HepG2 (cell line): ENCODE measurements at regions not wholly inside any gene's neighbourhood (a gene's known extent, or its start where the extent isn't known, plus 50 kb on each side); places are given as distances from the start of the nearest gene placed in this dataset.

ENCODE experiments used
- ATAC-seq: fragments of 200-7000 bp; cut with Tn5 transposase; 3 replicates; pipeline ENCODE4 v1.9.1; 2020; ENCODE audit warnings: mild to moderate bottlenecking, moderate library complexity
- BruUV-seq: library from RNA; stranded (reverse); fragments of 400-500 nt; replicated peaks from 2 replicates; lab custom pipeline; 2021; lab: Mats Ljungman, UMichigan
- CTCF ChIA-PET: fragments of 300-600 bp; formaldehyde crosslinking; extraction: SDS; loops from one replicate; lab custom pipeline; 2021; ENCODE audit warnings: low total read pairs, inconsistent platforms, low intra/inter-chr PET ratio; lab: Yijun Ruan, JAX
- POLR2A ChIA-PET: fragments of 350-600 bp; sonication (Branson Sonifier 250); formaldehyde crosslinking; loops from one replicate; lab custom pipeline; 2020; ENCODE audit warnings: antibody characterized with exemption, inconsistent platforms; lab: Yijun Ruan, JAX
- DNase-seq: peaks from one replicate; pipeline ENCODE4 v3.0.0-alpha.2; 2015; ENCODE audit warnings: low spot score
- FAIRE-seq: peaks from 3 replicates; lab custom pipeline; 2011; peaks lifted over from hg19 to GRCh38; lab: Jason Lieb, UNC
- H2AFZ ChIP-seq: one replicate; pipeline ENCODE4 v1.6.1; 2011; ENCODE audit warnings: low read length, inconsistent platforms
- H3K27ac ChIP-seq: fragments of 300-600 bp; 3 replicates; pipeline ENCODE4 v1.8.0; 2011; ENCODE audit warnings: mixed run types, mild to moderate bottlenecking, mixed read lengths, low read length, inconsistent platforms; ENCODE audit not compliant: insufficient read depth; ENCODE audit errors: extremely low read length
- H3K27me3 ChIP-seq, 2 experiments: fragments of 200-600 bp in 1 of 2; 2 replicates in 1 of 2; 3 replicates in 1 of 2; pipeline versions ENCODE4 v1.6.0 to v1.8.0; 2011; ENCODE audit warnings: low read length in 2 of 2, mild to moderate bottlenecking in 2 of 2, moderate library complexity in 2 of 2, inconsistent platforms in 1 of 2; ENCODE audit not compliant: insufficient read depth in 2 of 2, control insufficient read depth in 1 of 2
- H3K36me3 ChIP-seq, 2 experiments: fragments of 200-600 bp in 1 of 2; replicated peaks in 1 of 2; 2 replicates in 1 of 2; 3 replicates in 1 of 2; pipeline versions ENCODE4 v1.5.1 to v1.8.0; 2011; ENCODE audit warnings: low read length in 2 of 2, inconsistent platforms in 1 of 2; ENCODE audit not compliant: insufficient read depth in 2 of 2, control insufficient read depth in 1 of 2
- H3K4me1 ChIP-seq: 2 replicates; pipeline ENCODE4 v1.5.1; 2012; ENCODE audit warnings: low read length, inconsistent platforms; ENCODE audit not compliant: insufficient read depth
- H3K4me2 ChIP-seq: 2 replicates; pipeline ENCODE4 v1.6.0; 2011; ENCODE audit warnings: low read depth, low read length, inconsistent platforms
- H3K4me3 ChIP-seq, 3 experiments: fragments of 200-600 bp in 1 of 3; sonication (generic), shearing (Covaris generic) in 1 of 3; replicated peaks in 1 of 3; 2 replicates each; pipeline ENCODE4 v1.5.1; 2011 to 2016; ENCODE audit warnings: low read length in 3 of 3, inconsistent platforms in 2 of 3, low read depth in 2 of 3, mild to moderate bottlenecking in 2 of 3, control low read depth in 1 of 3, mixed read lengths in 1 of 3; ENCODE audit not compliant: insufficient read depth in 1 of 3
- H3K79me2 ChIP-seq: one replicate; pipeline ENCODE4 v1.6.1; 2011; ENCODE audit warnings: low read length, inconsistent platforms; ENCODE audit not compliant: insufficient read depth
- H3K9ac ChIP-seq: 2 replicates; pipeline ENCODE4 v1.6.0; 2011; ENCODE audit warnings: mild to moderate bottlenecking, low read depth, low read length, inconsistent platforms; ENCODE audit not compliant: insufficient read depth
- H3K9me3 ChIP-seq: 2 replicates; pipeline ENCODE4 v1.5.1; 2012; ENCODE audit warnings: mild to moderate bottlenecking, low read length
- H4K20me1 ChIP-seq: 2 replicates; pipeline ENCODE4 v1.6.0; 2011; ENCODE audit warnings: inconsistent platforms, mild to moderate bottlenecking, low read length, moderate library complexity; ENCODE audit not compliant: insufficient read depth
- HOXA7 ChIP-seq: sonication (generic); formaldehyde crosslinking; IDR thresholded peaks from 2 replicates; pipeline ENCODE4 v1.8.1; 2022; ENCODE audit warnings: mild to moderate bottlenecking, missing genetic modification reagents, moderate library complexity
- TEF ChIP-seq: sonication (generic); formaldehyde crosslinking; IDR thresholded peaks from 2 replicates; pipeline ENCODE4 v1.5.0; 2020; ENCODE audit warnings: missing genetic modification reagents
- YEATS4 ChIP-seq: sonication (generic); formaldehyde crosslinking; IDR thresholded peaks from 2 replicates; pipeline ENCODE4 v1.4.0; 2020; ENCODE audit warnings: missing genetic modification reagents, borderline replicate concordance
- ZNF225 ChIP-seq: sonication (generic); formaldehyde crosslinking; IDR thresholded peaks from 2 replicates; pipeline ENCODE4 v1.4.0; 2020; ENCODE audit warnings: mild to moderate bottlenecking, missing genetic modification reagents
- ZNF432 ChIP-seq: sonication (generic); formaldehyde crosslinking; IDR thresholded peaks from 2 replicates; pipeline ENCODE4 v1.5.0; 2020; ENCODE audit warnings: missing genetic modification reagents, mild to moderate bottlenecking, borderline replicate concordance
- ZNF558 ChIP-seq: sonication (generic); formaldehyde crosslinking; IDR thresholded peaks from 2 replicates; pipeline ENCODE4 v1.9.0; 2022; ENCODE audit warnings: mild to moderate bottlenecking, missing genetic modification reagents, borderline replicate concordance
- WGBS: methylation state at CpG from one replicate; pipeline ENCODE4 v1.1.6; 2017; ENCODE audit warnings: low lambda C conversion rate; 5-methylcytosine and 5-hydroxymethylcytosine counted together
- in situ Hi-C: cut with HindIII; loops from 2 replicates; pipeline ENCODE4 v1.10.0; 2017; ENCODE audit warnings: low pct_unique_long_range_greater_than_20kb; ENCODE audit not compliant: extremely low pct_ligation_motif_present
- intact Hi-C: fragments of 100-400 bp; cut with micrococcal nuclease; formaldehyde crosslinking; loops from one replicate; pipeline ENCODE4 v1.10.0; 2022; ENCODE audit not compliant: unreplicated experiment

GRCh38 chr3:44047796-44048195 is 193.9 kb upstream of the TOPAZ1 start (continued):
- no peak for TF ChIP-seq YEATS4 (CRISPR knock-in tag)

- intact Hi-C loops (loop anchor here (5.0 kb wide), 1 partner anchor 579 kb away; the partner anchor contains the start of gene ZNF197), in situ Hi-C loops (no loop called here)
- Histone ChIP-seq H3K36me3 (no peaks in the 10 kb centered on the region), H3K9ac (no peak overlapping the region), H3K4me2 (no peak overlapping the region), H3K4me3 (no peak overlapping the region), H2AFZ (no peak overlapping the region), H3K27me3 (peaks cover 0 to 28% of the 10 kb centered on the region in 2 experiments; a peak in 3 of 5 replicates), H3K79me2 (no peaks in the 10 kb centered on the region), H4K20me1 (no peaks in the 10 kb centered on the region), H3K4me1 (no peaks in the 10 kb centered on the region), H3K9me3 (no peaks in the 10 kb centered on the region), H3K27ac (no peak overlapping the region)
- TF ChIP-seq ZNF225 (CRISPR knock-in tag) (no peak), ZNF558 (CRISPR knock-in tag) (no peak), TEF (no peak), ZNF432 (CRISPR knock-in tag) (no peak), HOXA7 (CRISPR knock-in tag) (no peak)
- FAIRE-seq = no peak
- 10% methylated on average over 2 of the region's 3 CpGs for WGBS
- DNase-seq = no peak
- POLR2A ChIA-PET = no interaction called here
- no peak for ATAC-seq
- no TSS peak for BruUV-seq
- CTCF ChIA-PET = no interaction called here
Observed at GRCh38 chr3:44048196-44048924, 193.3 kb upstream of the TOPAZ1 start.
